ENCODE measurements at regions not wholly inside any gene's neighbourhood (a gene's known extent, or its start where the extent isn't known, plus 50 kb on each side); places are given as distances from the start of the nearest gene placed in this dataset.

GRCh38 chr14:49988080-49988990 lies 95.5 kb downstream of the ARF6 start:
- Mint-ChIP-seq H3K4me1 (peaks cover 6% of the 10 kb centered on the region; the same call in 2 of the 3 replicates), H3K9me3 (no peaks in the 10 kb centered on the region), H3K27me3 (ENCODE audit: insufficient read depth, low read depth, poor library complexity) (peaks cover 3% of the 10 kb centered on the region), H3K36me3 (ENCODE audit: low read depth) (no peaks in the 10 kb centered on the region), H3K27ac (no peak overlapping the region), H3K4me3 (no peak overlapping the region)
- H3K36me3 ChIP-seq (ENCODE audit: insufficient read depth): no peaks in the 10 kb centered on the region
- DNase-seq (ENCODE audit: low spot score) (no peak), ATAC-seq (no peak; the same call in 2 of the 3 replicates)
- H3K79me2 ChIP-seq (replicated peaks; ENCODE audit: insufficient read depth): no peaks in the 10 kb centered on the region
- H3F3A ChIP-seq (replicated peaks; ENCODE audit: low read depth): no peaks in the 10 kb centered on the region
- H3K4me1 ChIP-seq (ENCODE audit: insufficient read depth): peaks cover 7% of the 10 kb centered on the region; the same call in 1 of the 2 replicates
- H4K20me1 ChIP-seq (replicated peaks; ENCODE audit: insufficient read depth): no peaks in the 10 kb centered on the region
- H3K4me3 ChIP-seq: no peak overlapping the region
- no peak overlapping the region for H3K27ac ChIP-seq (ENCODE audit: low read depth)
- TF ChIP-seq CTCF (conservative IDR thresholded peaks at IDR 0.05; ENCODE audit: low read depth in 2 of 2): no peak
- TF ChIP-seq POLR2AphosphoS5 (IDR thresholded peaks at IDR 0.05; ENCODE audit: low read depth): no peak
- no peak for TF ChIP-seq CREB1 (CRISPR knock-in tag; IDR thresholded peaks at IDR 0.05; ENCODE audit: low read depth)
- TF ChIP-seq REST (IDR thresholded peaks at IDR 0.05; ENCODE audit: unreplicated experiment): no peak
- TF ChIP-seq EZH2 (IDR thresholded peaks at IDR 0.05; ENCODE audit: low read depth, unreplicated experiment): no peak
- no peak for TF ChIP-seq STAT1 (IDR thresholded peaks at IDR 0.05; ENCODE audit: unreplicated experiment)
- no peak for TF ChIP-seq EZH2phosphoT487 (IDR thresholded peaks at IDR 0.05; ENCODE audit: unreplicated experiment)
- TF ChIP-seq JUNB (IDR thresholded peaks at IDR 0.05; ENCODE audit: unreplicated experiment): no peak
- no peak for TF ChIP-seq ZNF462 (CRISPR knock-in tag; IDR thresholded peaks at IDR 0.05)
- TF ChIP-seq NANOG (IDR thresholded peaks at IDR 0.05; ENCODE audit: borderline replicate concordance): no peak
- peak overlapping the region; percentile 90 for H2AFZ ChIP-seq
- H3K27me3 ChIP-seq (ENCODE audit: insufficient read depth): no peaks in the 10 kb centered on the region
- H3K9me2 ChIP-seq (ENCODE audit: insufficient read depth): no peaks in the 10 kb centered on the region
- no peak overlapping the region for H3K4me2 ChIP-seq

Measured in GM23338 (cell line).